WTC11 (cell line): ENCODE measurements at regions not wholly inside any gene's neighbourhood (a gene's known extent, or its start where the extent isn't known, plus 50 kb on each side); places are given as distances from the start of the nearest gene placed in this dataset.

Source experiments
- ATAC-seq: fragments of 200-7000 bp; cut with Tn5 transposase; 2 replicates; pipeline ENCODE4 v1.10.0; 2021; ENCODE audit warnings: mild to moderate bottlenecking, moderate library complexity
- CTCF ChIA-PET: fragments of 300-600 bp; sonication (Branson Sonifier 250); formaldehyde crosslinking; loops from one replicate; lab custom pipeline; 2021; ENCODE audit warnings: antibody characterized with exemption; lab: Charles Lee
- POLR2A ChIA-PET: fragments of 350-600 bp; sonication (Branson Sonifier 250); formaldehyde crosslinking; loops from one replicate; lab custom pipeline; 2021; ENCODE audit warnings: antibody characterized with exemption; lab: Charles Lee
- DNase-seq: peaks from one replicate; pipeline ENCODE4 v3.0.0; 2021; ENCODE audit warnings: low spot score
- H3K27ac Mint-ChIP-seq: 2 replicates; pipeline ENCODE4 v1.8.0; 2021; ENCODE audit warnings: mixed read lengths
- H3K27me3 Mint-ChIP-seq: 2 replicates; pipeline ENCODE4 v1.8.0; 2021; ENCODE audit warnings: low read depth, mild to moderate bottlenecking, moderate library complexity, mixed read lengths
- H3K36me3 Mint-ChIP-seq: 2 replicates; pipeline ENCODE4 v1.8.0; 2021; ENCODE audit warnings: mixed read lengths
- H3K4me1 Mint-ChIP-seq: 2 replicates; pipeline ENCODE4 v1.8.0; 2022; ENCODE audit warnings: mixed read lengths
- H3K4me3 Mint-ChIP-seq: 2 replicates; pipeline ENCODE4 v1.8.0; 2021; ENCODE audit warnings: mild to moderate bottlenecking, moderate library complexity, mixed read lengths
- H3K9me3 Mint-ChIP-seq: 2 replicates; pipeline ENCODE4 v1.8.0; 2021; ENCODE audit warnings: mixed read lengths
- AFF4 ChIP-seq: sonication (generic); formaldehyde crosslinking; IDR thresholded peaks from 2 replicates; pipeline ENCODE4 v1.8.1; 2023; ENCODE audit warnings: mild to moderate bottlenecking, missing genetic modification reagents, borderline replicate concordance
- ATF3 ChIP-seq: sonication (generic); formaldehyde crosslinking; conservative IDR thresholded peaks from 2 replicates; pipeline ENCODE4 v1.8.1; 2022; ENCODE audit warnings: mild to moderate bottlenecking, missing genetic modification reagents
- ATF6 ChIP-seq: sonication (generic); formaldehyde crosslinking; IDR thresholded peaks from 2 replicates; pipeline ENCODE4 v1.8.1; 2023; ENCODE audit warnings: mild to moderate bottlenecking, missing genetic modification reagents
- CREB1 ChIP-seq: sonication (generic); formaldehyde crosslinking; IDR thresholded peaks from 2 replicates; pipeline ENCODE4 v1.8.0; 2023; ENCODE audit warnings: mild to moderate bottlenecking, missing genetic modification reagents
- CTCF ChIP-seq: fragments of 200-600 bp; IDR thresholded peaks from 2 replicates; pipeline ENCODE4 v1.8.0; 2022; ENCODE audit warnings: antibody characterized with exemption
- EMX1 ChIP-seq: fragments of 250-450 bp; sonication (Bioruptor Pico); IDR thresholded peaks from 2 replicates; pipeline ENCODE4 v1.8.0; 2021; ENCODE audit warnings: mild to moderate bottlenecking
- NFATC4 ChIP-seq: fragments of 250-450 bp; sonication (Bioruptor Pico); IDR thresholded peaks from 2 replicates; pipeline ENCODE4 v1.9.0; 2021; ENCODE audit warnings: mild to moderate bottlenecking
- SOX15 ChIP-seq: fragments of 250-450 bp; sonication (Bioruptor Pico); IDR thresholded peaks from 2 replicates; pipeline ENCODE4 v1.9.0; 2021; ENCODE audit warnings: mild to moderate bottlenecking
- STAT6 ChIP-seq: sonication (generic); formaldehyde crosslinking; conservative IDR thresholded peaks from 2 replicates; pipeline ENCODE4 v1.8.1; 2023; ENCODE audit warnings: mild to moderate bottlenecking, low read depth, missing genetic modification reagents, moderate library complexity
- TP53 ChIP-seq: sonication (generic); formaldehyde crosslinking; IDR thresholded peaks from 2 replicates; pipeline ENCODE4 v1.8.1; 2023; ENCODE audit warnings: mild to moderate bottlenecking, missing genetic modification reagents
- ZNF416 ChIP-seq: fragments of 250-450 bp; sonication (Bioruptor Pico); IDR thresholded peaks from 2 replicates; pipeline ENCODE4 v1.9.0; 2021; ENCODE audit warnings: mild to moderate bottlenecking, inconsistent platforms
- ZNF512 ChIP-seq: sonication (generic); formaldehyde crosslinking; IDR thresholded peaks from 2 replicates; pipeline ENCODE4 v1.8.1; 2022; ENCODE audit warnings: missing genetic modification reagents, borderline replicate concordance
- ZNF671 ChIP-seq: fragments of 250-450 bp; sonication (Bioruptor Pico); IDR thresholded peaks from 2 replicates; pipeline ENCODE4 v1.8.0; 2021; ENCODE audit warnings: mild to moderate bottlenecking

GRCh38 chrX:16487620-16488385 lies 162.2 kb upstream of the S100G start (continued):
- TF ChIP-seq CTCF (no peak), EMX1 (CRISPR knock-in tag) (no peak), ZNF671 (CRISPR knock-in tag) (no peak)
- TF ChIP-seq, all 79 proteins: peak for 0

- peaks cover 14% of the 10 kb centered on the region for H3K9me3 Mint-ChIP-seq
- H3K27me3 Mint-ChIP-seq: no peaks in the 10 kb centered on the region; the same call in 1 of the 2 replicates
- POLR2A ChIA-PET: no interaction called here
- no peak overlapping the region for H3K27ac Mint-ChIP-seq
- no peak for ATAC-seq
- H3K36me3 Mint-ChIP-seq: peaks cover 7% of the 10 kb centered on the region; the same call in 1 of the 2 replicates
- TF ChIP-seq ATF6 (CRISPR knock-in tag): no peak
- TF ChIP-seq ATF3 (CRISPR knock-in tag): no peak
- no peak overlapping the region for H3K4me3 Mint-ChIP-seq
- no peak for DNase-seq
- peaks cover 35% of the 10 kb centered on the region for H3K4me1 Mint-ChIP-seq
- CTCF ChIA-PET: no interaction called here
These were observed 161.0 kb upstream of the S100G start for GRCh38 chrX:16488959-16489358.

GRCh38 chrX:16491461-16491860 lies 158.5 kb upstream of the S100G start:
- ATAC-seq (peak; percentile 69), DNase-seq (no peak)
- POLR2A ChIA-PET: no interaction called here
- Mint-ChIP-seq H3K27me3 (no peaks in the 10 kb centered on the region; the same call in 1 of the 2 replicates), H3K36me3 (peaks cover 8% of the 10 kb centered on the region; the same call in 1 of the 2 replicates), H3K4me1 (peaks cover 32% of the 10 kb centered on the region), H3K9me3 (peaks cover 16% of the 10 kb centered on the region; the same call in 1 of the 2 replicates), H3K4me3 (no peak overlapping the region), H3K27ac (peak overlapping the region; percentile 74; the same call in 1 of the 2 replicates)
- TF ChIP-seq CTCF (no peak), STAT6 (CRISPR knock-in tag) (no peak), AFF4 (no peak), ZNF671 (CRISPR knock-in tag) (no peak), ZNF416 (CRISPR knock-in tag) (no peak), SOX15 (CRISPR knock-in tag) (no peak), CREB1 (no peak), NFATC4 (CRISPR knock-in tag) (no peak), TP53 (CRISPR knock-in tag) (no peak), ZNF512 (CRISPR knock-in tag) (no peak)
- CTCF ChIA-PET: no interaction called here
